HL-60 (cell line): ENCODE measurements at regions not wholly inside any gene's neighbourhood (a gene's known extent, or its start where the extent isn't known, plus 50 kb on each side); places are given as distances from the start of the nearest gene placed in this dataset.

Experiments used
- CTCF ChIP-seq: IDR thresholded peaks from one replicate; pipeline ENCODE4 v1.5.1; 2011; ENCODE audit warnings: low read length, control low read depth, inconsistent platforms; ENCODE audit not compliant: insufficient read depth
- POLR2AphosphoS5 ChIP-seq: IDR thresholded peaks from 2 replicates; pipeline ENCODE4 v1.6.1; 2012; ENCODE audit warnings: low read depth
- REST ChIP-seq: IDR thresholded peaks from 2 replicates; pipeline ENCODE4 v1.6.1; 2012; ENCODE audit warnings: low read depth; ENCODE audit not compliant: insufficient replicate concordance
- SPI1 ChIP-seq: IDR thresholded peaks from 2 replicates; pipeline ENCODE4 v1.6.1; 2012; ENCODE audit warnings: low read depth, mild to moderate bottlenecking, borderline replicate concordance

GRCh38 chr10:62744136-62744535, 60.4 kb upstream of the ADO start:
- TF ChIP-seq CTCF (no peak), SPI1 (no peak), POLR2AphosphoS5 (no peak), REST (no peak)
